ENCODE measurements at regions not wholly inside any gene's neighbourhood (a gene's known extent, or its start where the extent isn't known, plus 50 kb on each side); places are given as distances from the start of the nearest gene placed in this dataset.
"Not testable (repeated sequence)": the region's sequence is repeated elsewhere in the genome, so short reads cannot be mapped to it uniquely, and the experiment has no call there.

- no peaks in the 10 kb centered on the region for H3K36me3 ChIP-seq (replicated peaks; ENCODE audit: insufficient read depth, low read length)
- H3K79me2 ChIP-seq (ENCODE audit: low read length): no peaks in the 10 kb centered on the region
- no peaks in the 10 kb centered on the region for H3K4me1 ChIP-seq (ENCODE audit: low read length)
- H3K27ac ChIP-seq (ENCODE audit: low read length): no peak overlapping the region
- no peak overlapping the region for H3K4me3 ChIP-seq (ENCODE audit: low read length)
- TF ChIP-seq EZH2phosphoT487 (IDR thresholded peaks at IDR 0.05; ENCODE audit: low read length) (no peak), CTCF (IDR thresholded peaks at IDR 0.05; ENCODE audit: low read length) (no peak), EZH2 (optimal IDR thresholded peaks at IDR 0.05; ENCODE audit: low read depth, low read length) (no peak)
- H3K9ac ChIP-seq (ENCODE audit: low read length): no peak overlapping the region
- H3K4me2 ChIP-seq (ENCODE audit: low read depth, low read length): no peak overlapping the region
- no peaks in the 10 kb centered on the region for H3K9me3 ChIP-seq (replicated peaks; ENCODE audit: insufficient read depth, low read length)
- H3F3A ChIP-seq (ENCODE audit: insufficient read depth, low read length): no peaks in the 10 kb centered on the region
- no peak for DNase-seq
- no peak overlapping the region for H2AFZ ChIP-seq (ENCODE audit: low read length)
- H3K9me2 ChIP-seq (replicated peaks; ENCODE audit: insufficient read depth, low read length): no peaks in the 10 kb centered on the region
- H3K27me3 ChIP-seq (replicated peaks; ENCODE audit: insufficient read depth, low read length): no peaks in the 10 kb centered on the region
- H4K20me1 ChIP-seq (ENCODE audit: insufficient read depth, low read length): no peaks in the 10 kb centered on the region
Measured at GRCh38 chr2:72023678-72024390, 123.8 kb downstream of the CYP26B1 start.

DNA sequence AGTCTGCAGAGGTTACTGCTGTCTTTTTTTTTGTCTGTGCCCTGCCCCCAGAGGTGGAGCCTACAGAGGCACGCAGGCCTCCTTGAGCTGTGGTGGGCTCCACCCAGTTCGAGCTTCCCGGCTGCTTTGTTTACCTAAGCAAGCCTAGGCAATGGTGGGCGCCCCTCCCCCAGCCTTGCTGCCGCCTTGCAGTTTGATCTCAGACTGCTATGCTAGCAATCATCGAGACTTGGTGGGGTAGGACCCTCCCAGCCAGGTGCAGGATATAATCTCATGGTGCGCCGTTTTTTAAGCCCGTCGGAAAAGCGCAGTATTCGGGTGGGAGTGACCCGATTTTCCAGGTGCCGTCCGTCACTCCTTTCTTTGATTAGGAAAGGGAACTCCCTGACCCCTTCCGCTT lies 126.3 kb downstream of the CYP26B1 start:
- H3K27me3 ChIP-seq (replicated peaks; ENCODE audit: insufficient read depth, low read length); H3K4me2 ChIP-seq (ENCODE audit: low read depth, low read length); H4K20me1 ChIP-seq (ENCODE audit: insufficient read depth, low read length); H3K79me2 ChIP-seq (ENCODE audit: low read length); H3K9ac ChIP-seq (ENCODE audit: low read length); H3F3A ChIP-seq (ENCODE audit: insufficient read depth, low read length); DNase-seq; H3K36me3 ChIP-seq (replicated peaks; ENCODE audit: insufficient read depth, low read length); H3K9me2 ChIP-seq (replicated peaks; ENCODE audit: insufficient read depth, low read length); H3K4me3 ChIP-seq (ENCODE audit: low read length); H3K4me1 ChIP-seq (ENCODE audit: low read length); H3K27ac ChIP-seq (ENCODE audit: low read length); H3K9me3 ChIP-seq (replicated peaks; ENCODE audit: insufficient read depth, low read length); H2AFZ ChIP-seq (ENCODE audit: low read length): not testable (repeated sequence)

- H3K4me2 ChIP-seq (ENCODE audit: low read depth, low read length): no peak overlapping the region
- DNase-seq: no peak
- H3K9me2 ChIP-seq (replicated peaks; ENCODE audit: insufficient read depth, low read length): no peaks in the 10 kb centered on the region
- H3K27ac ChIP-seq (ENCODE audit: low read length): no peak overlapping the region
- H3K4me1 ChIP-seq (ENCODE audit: low read length): no peaks in the 10 kb centered on the region
- H3K4me3 ChIP-seq (ENCODE audit: low read length): no peak overlapping the region
- H3K36me3 ChIP-seq (replicated peaks; ENCODE audit: insufficient read depth, low read length): no peaks in the 10 kb centered on the region
- no peak for TF ChIP-seq CTCF (IDR thresholded peaks at IDR 0.05; ENCODE audit: low read length)
- TF ChIP-seq EZH2 (optimal IDR thresholded peaks at IDR 0.05; ENCODE audit: low read depth, low read length): no peak
- no peaks in the 10 kb centered on the region for H3F3A ChIP-seq (ENCODE audit: insufficient read depth, low read length)
- no peaks in the 10 kb centered on the region for H3K27me3 ChIP-seq (replicated peaks; ENCODE audit: insufficient read depth, low read length)
- H4K20me1 ChIP-seq (ENCODE audit: insufficient read depth, low read length): no peaks in the 10 kb centered on the region
- no peak overlapping the region for H3K9ac ChIP-seq (ENCODE audit: low read length)
- no peak overlapping the region for H2AFZ ChIP-seq (ENCODE audit: low read length)
- no peaks in the 10 kb centered on the region for H3K9me3 ChIP-seq (replicated peaks; ENCODE audit: insufficient read depth, low read length)
- H3K79me2 ChIP-seq (ENCODE audit: low read length): no peaks in the 10 kb centered on the region
Measured at GRCh38 chr2:72015266-72015665, 132.4 kb downstream of the CYP26B1 start.

DNA sequence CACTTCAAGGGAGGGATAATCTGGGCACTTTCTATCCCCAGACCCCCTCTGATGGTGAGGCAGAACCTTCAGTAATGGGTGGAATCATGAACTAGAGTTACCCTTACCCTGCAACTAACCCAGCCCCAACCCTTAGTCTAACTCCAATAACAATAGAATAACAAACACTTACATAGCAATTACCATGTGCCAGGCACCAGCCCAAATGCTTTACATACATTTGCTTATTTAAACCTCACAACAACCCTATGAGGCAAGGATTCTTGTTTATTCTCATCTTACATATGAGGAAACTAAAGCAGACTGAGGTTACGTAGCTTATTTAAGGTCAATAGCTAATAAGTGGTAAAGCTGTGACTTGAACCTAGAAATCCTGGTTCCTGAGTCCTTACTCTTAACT lies 132.8 kb downstream of the CYP26B1 start:
- no peak overlapping the region for H3K4me2 ChIP-seq (ENCODE audit: low read depth, low read length)
- TF ChIP-seq CTCF (IDR thresholded peaks at IDR 0.05; ENCODE audit: low read length): no peak
- TF ChIP-seq EZH2 (optimal IDR thresholded peaks at IDR 0.05; ENCODE audit: low read depth, low read length): no peak
- no peak for TF ChIP-seq EZH2phosphoT487 (IDR thresholded peaks at IDR 0.05; ENCODE audit: low read length)
- no peak overlapping the region for H2AFZ ChIP-seq (ENCODE audit: low read length)
- H3K79me2 ChIP-seq (ENCODE audit: low read length): no peaks in the 10 kb centered on the region
- no peaks in the 10 kb centered on the region for H3K9me2 ChIP-seq (replicated peaks; ENCODE audit: insufficient read depth, low read length)
- H3K27me3 ChIP-seq (replicated peaks; ENCODE audit: insufficient read depth, low read length): no peaks in the 10 kb centered on the region
- no peaks in the 10 kb centered on the region for H3K4me1 ChIP-seq (ENCODE audit: low read length)
- H3K27ac ChIP-seq (ENCODE audit: low read length): no peak overlapping the region
- no peak overlapping the region for H3K4me3 ChIP-seq (ENCODE audit: low read length)
- H3K9ac ChIP-seq (ENCODE audit: low read length): no peak overlapping the region
- H3K36me3 ChIP-seq (replicated peaks; ENCODE audit: insufficient read depth, low read length): no peaks in the 10 kb centered on the region
- no peaks in the 10 kb centered on the region for H4K20me1 ChIP-seq (ENCODE audit: insufficient read depth, low read length)
- H3F3A ChIP-seq (ENCODE audit: insufficient read depth, low read length): no peaks in the 10 kb centered on the region
- no peaks in the 10 kb centered on the region for H3K9me3 ChIP-seq (replicated peaks; ENCODE audit: insufficient read depth, low read length)
- no peak for DNase-seq

Measured in MM.1S (cell line).